NCI-H1105 treated with DMSO at 0.1 percent for 48 hours (cell line): ENCODE measurements at regions not wholly inside any gene's neighbourhood (a gene's known extent, or its start where the extent isn't known, plus 50 kb on each side); places are given as distances from the start of the nearest gene placed in this dataset.
A peak's percentile ranks its signal among the peaks of the same experiment; 100 is the strongest.

Experiments
- DNase-seq: peaks from one replicate; lab custom pipeline; 2025; lab: John Stamatoyannopoulos, UW

- no peak for DNase-seq
Observed at GRCh38 chr3:56985460-56985859, 75.0 kb upstream of the SPATA12 start.

- DNase-seq = no peak
Observed at GRCh38 chr3:56983427-56983826, 77.0 kb upstream of the SPATA12 start.

DNA sequence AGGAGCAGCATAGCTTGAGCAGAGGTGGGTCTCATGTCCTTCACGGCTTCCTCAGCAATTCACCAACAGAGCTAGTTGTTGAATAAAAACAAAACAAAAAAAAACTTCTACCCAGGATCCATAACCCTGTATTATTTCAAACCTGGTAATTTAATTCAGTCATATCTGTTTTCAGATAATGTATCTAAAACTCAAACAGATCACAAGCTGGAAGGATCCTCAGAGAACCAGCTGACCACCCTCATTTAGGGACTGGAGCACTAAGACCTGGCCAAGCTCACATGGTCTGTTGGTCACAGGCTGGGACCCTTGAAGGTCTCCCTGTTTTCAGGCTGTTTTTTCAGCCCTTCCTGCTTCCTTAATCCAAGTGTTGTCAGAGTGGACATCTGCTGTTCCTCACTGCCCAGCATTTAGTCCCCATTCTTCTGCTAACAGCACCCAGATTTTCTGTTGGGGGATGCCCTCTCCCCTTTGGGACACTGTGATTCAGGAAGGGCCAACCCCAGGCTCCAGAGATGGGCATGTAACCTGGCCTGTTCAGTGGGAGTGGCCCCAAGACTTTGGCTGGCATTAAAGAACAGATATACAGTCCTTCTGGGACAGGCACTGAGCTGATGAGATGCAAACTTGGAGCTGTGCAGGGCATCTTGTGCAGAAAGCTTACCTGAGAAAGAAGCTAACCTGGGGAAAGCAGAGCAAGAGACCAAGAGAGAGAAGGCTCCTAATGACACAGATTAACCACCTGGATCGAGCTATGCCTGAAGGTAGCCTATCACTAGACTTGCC is 78.8 kb upstream of the SPATA12 start:
- DNase-seq = no peak

- DNase-seq = no peak
Observed at GRCh38 chr3:56980798-56981390, 79.6 kb upstream of the SPATA12 start.

GRCh38 chr3:56980243-56980642 is 80.2 kb upstream of the SPATA12 start:
- DNase-seq = no peak

GRCh38 chr3:56979791-56980190 is 80.7 kb upstream of the SPATA12 start:
- no peak for DNase-seq

GRCh38 chr3:56977561-56977889 is 82.9 kb upstream of the SPATA12 start:
- DNase-seq = no peak

DNA sequence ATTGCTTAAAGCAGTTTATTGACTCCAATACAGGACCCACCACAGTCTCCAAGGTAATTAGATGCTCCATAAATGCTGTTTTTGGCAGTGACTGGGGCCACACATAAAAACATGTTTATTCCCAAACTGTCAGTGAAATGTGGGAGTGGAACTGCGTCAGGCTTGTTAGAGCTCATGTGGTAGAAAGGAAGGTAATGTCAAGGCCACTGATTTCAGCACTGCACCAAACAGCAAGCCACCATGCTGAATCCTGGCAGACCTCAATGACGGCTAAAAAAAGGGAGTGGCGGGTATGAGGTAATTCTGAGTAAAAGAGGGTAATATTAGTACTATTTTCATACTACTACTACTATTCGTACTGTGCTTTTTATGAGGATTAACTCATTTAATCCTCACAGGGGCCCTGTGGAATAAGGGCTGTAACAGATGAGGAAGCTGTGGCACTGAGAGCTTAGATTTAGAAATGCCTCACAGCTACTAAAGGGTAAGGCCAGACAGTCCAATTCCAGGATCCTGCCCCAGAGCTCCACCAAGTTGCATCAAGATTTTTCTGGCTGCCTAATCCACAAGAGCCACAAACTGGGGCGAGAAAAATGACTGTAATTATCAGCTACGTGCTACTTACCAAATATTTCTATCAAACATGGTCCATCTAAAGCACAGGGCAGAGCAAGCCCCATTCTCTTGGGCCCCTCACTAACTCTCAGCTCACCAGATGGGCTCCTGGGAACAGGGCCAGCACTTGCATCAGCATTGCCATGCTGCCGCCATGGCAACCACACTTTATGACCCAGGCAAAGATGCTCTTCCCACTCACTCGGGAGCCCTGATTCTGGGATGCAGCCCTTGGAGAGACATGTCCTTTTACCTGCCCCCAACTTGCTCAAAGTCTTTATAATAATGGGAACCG is 83.6 kb upstream of the SPATA12 start:
- peak; percentile 91 for DNase-seq

GRCh38 chr3:56975567-56975966 is 84.9 kb upstream of the SPATA12 start:
- no peak for DNase-seq

DNA sequence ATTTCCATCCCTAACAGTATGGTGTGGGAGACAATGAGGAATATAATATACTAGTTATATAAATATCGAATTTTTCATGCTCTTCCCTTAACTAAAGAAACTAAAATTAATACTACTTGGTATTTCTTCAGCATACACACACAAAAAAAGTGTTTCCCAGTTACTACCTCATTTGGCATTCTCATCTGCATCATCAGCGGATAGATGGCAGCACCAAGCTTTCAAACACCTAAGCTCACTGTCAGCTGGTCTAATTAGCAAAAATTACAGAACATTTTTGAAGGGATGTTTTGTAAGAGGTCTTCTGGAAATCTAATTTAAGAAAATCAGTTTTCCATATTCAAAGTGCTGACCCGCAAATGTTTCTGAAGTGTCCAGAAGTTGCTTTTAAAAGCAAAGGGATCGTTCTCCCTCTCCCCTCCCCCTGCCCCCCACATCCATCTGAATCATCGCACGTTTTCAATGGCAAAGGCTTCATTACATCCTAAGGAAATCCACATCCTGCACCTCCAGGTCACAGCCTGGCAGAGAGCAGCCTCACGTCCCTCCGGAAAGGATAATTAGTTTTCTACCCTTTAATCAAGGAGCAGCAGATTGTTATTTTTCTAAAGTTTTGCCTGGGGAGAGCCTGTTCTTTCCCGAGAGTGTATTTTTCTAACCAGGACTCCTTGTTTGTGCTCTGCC is 86.1 kb upstream of the SPATA12 start:
- no peak for DNase-seq

DNA sequence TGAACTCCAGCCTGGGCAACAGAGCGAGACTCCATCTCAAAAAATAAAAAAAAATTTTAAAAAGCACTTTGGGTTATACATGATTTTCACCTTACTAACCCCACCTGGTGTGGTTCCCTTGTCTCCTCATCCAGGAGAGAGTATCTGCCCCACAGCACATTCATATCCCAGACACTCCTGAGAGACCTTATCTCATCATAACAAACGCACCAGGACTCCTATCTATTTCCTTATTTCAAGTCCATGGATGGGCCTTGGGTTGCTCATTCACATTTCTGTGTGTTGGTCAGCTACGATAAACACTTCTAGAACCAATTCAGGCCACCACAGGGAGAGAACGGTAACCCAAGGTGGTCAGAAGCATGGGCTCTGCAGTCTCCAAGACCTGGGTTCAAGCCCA is 88.6 kb upstream of the SPATA12 start:
- DNase-seq = no peak

GRCh38 chr3:56971261-56971660 is 89.2 kb upstream of the SPATA12 start:
- DNase-seq = no peak

- DNase-seq = no peak
Observed at GRCh38 chr3:56970461-56970879, 90.0 kb upstream of the SPATA12 start.

DNA sequence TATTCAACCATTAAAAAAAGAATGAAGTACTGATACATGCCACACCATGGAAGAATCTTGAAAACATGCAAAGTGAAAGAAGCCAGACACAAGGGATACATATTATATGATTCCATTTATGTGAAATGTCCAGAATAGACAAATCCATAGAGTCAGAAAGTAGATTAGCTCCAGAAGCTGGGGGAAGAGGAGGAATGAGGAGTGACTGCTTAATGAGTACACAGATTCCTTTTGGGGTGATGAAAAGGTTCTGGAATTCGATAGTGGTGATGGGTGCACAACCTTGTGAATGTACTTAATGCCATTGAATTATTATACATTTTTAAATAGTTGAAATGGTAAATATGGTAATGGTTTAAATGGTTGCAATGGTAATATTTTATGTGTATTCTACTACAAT is 90.6 kb upstream of the SPATA12 start:
- no peak for DNase-seq

DNA sequence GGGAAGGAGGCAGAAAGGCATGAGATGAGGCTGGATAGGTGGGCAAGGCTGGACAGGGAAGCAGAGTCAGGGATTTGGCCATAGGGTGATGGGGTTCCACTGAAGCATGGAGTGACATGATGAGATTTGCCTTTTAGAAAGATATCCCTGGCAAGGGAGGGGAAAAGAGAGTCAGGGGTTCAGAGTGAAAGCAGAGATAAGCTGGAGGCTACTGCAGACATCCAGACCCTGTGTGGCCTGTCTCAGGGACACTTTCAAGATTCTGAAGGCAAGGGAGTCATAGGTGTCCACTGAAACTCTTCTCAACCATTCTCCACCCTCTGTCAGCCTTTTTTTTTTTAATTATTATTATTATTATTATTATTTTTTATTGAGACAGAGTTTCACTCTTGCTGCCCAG is 94.0 kb upstream of the SPATA12 start:
- DNase-seq = no peak

- DNase-seq = no peak
Observed at GRCh38 chr3:56966104-56966503, 94.4 kb upstream of the SPATA12 start.

GRCh38 chr3:56962922-56963321 is 97.5 kb upstream of the SPATA12 start:
- no peak for DNase-seq

GRCh38 chr3:56962206-56962605 is 98.3 kb upstream of the SPATA12 start:
- DNase-seq = no peak

DNA sequence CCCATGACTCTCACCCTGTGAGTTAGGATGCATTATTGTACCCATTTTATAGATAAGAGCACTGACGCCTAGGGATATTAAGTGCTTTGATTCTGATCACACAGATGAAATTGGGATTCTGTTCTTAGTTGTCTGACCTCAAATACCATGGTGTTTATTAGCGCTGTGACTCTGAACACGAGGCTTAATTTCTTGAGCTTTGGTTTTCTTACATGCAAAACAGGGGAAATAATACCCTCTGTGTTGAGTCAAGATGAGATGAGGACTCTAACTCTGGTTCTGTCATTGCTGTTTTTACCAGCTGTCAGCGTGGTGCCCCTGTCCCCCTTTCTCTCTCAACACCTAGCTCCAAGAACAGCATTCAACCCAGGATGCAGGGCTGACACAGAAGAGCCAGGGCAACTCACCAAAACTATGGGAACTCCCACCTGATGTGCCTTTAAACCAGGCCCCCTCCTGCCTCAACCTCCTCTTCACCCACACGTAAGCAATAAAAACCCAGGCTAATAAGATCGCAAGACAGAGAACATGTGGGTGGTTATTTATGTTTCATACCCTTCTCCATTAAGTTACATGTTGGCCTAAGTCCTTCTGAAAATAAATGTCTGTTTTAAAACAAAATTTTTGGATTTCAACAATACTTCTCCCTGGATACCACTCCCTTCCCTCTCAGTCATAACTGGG is 100.1 kb upstream of the SPATA12 start:
- DNase-seq = no peak

DNA sequence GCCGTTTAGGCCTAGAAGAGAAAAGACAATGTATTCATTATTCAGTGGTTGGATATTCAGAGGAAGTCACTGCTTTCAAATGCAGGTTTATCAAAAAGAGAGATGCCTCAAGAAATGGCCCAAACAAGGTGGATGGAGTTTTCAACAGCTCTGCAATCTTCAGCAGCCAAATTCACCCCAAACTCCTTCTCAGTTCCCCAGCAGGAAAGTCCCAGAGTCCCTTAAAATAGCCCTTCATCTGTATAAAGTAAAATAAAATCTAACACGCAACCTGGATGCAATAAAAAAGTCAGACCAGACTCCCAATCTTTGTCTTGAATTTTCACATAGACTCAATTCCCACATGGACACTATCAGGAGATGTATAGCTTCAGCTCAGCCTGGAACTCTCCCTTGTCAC is 101.6 kb upstream of the SPATA12 start:
- no peak for DNase-seq

- no peak for DNase-seq
Observed at GRCh38 chr3:56957522-56957921, 102.9 kb upstream of the SPATA12 start.

- no peak for DNase-seq
Observed at GRCh38 chr3:56956906-56957305, 103.6 kb upstream of the SPATA12 start.
